GM23338 (cell line): ENCODE measurements at regions not wholly inside any gene's neighbourhood (a gene's known extent, or its start where the extent isn't known, plus 50 kb on each side); places are given as distances from the start of the nearest gene placed in this dataset.

Source experiments
- CTCF ChIP-seq, 2 experiments: fragments of 200-600 bp in 1 of 2; sonication (generic) in 1 of 2; conservative IDR thresholded peaks; 2 replicates each; pipeline versions ENCODE4 v1.5.1 to v1.6.1; 2016 to 2017; ENCODE audit warnings: antibody characterized with exemption in 2 of 2, low read depth in 2 of 2, mild to moderate bottlenecking in 2 of 2, moderate library complexity in 1 of 2
- EZH2 ChIP-seq: fragments of 200-600 bp; sonication (generic); IDR thresholded peaks from one replicate; pipeline ENCODE4 v1.8.0; 2017; ENCODE audit warnings: antibody characterized with exemption, mild to moderate bottlenecking, low read depth; ENCODE audit not compliant: unreplicated experiment
- EZH2phosphoT487 ChIP-seq: fragments of 200-600 bp; sonication (generic); IDR thresholded peaks from one replicate; pipeline ENCODE4 v1.8.1; 2018; ENCODE audit warnings: antibody characterized with exemption; ENCODE audit not compliant: unreplicated experiment
- JUNB ChIP-seq: IDR thresholded peaks from one replicate; pipeline ENCODE4 v1.6.1; 2016; ENCODE audit warnings: antibody characterized with exemption; ENCODE audit not compliant: unreplicated experiment
- POLR2AphosphoS5 ChIP-seq: IDR thresholded peaks from 2 replicates; pipeline ENCODE4 v1.6.1; 2016; ENCODE audit warnings: antibody characterized with exemption, low read depth
- TF ChIP-seq, protein P1 (sequence below): IDR thresholded peaks from one replicate; pipeline ENCODE4 v1.6.1; 2018; ENCODE audit warnings: antibody characterized with exemption; ENCODE audit not compliant: unreplicated experiment

DNA sequence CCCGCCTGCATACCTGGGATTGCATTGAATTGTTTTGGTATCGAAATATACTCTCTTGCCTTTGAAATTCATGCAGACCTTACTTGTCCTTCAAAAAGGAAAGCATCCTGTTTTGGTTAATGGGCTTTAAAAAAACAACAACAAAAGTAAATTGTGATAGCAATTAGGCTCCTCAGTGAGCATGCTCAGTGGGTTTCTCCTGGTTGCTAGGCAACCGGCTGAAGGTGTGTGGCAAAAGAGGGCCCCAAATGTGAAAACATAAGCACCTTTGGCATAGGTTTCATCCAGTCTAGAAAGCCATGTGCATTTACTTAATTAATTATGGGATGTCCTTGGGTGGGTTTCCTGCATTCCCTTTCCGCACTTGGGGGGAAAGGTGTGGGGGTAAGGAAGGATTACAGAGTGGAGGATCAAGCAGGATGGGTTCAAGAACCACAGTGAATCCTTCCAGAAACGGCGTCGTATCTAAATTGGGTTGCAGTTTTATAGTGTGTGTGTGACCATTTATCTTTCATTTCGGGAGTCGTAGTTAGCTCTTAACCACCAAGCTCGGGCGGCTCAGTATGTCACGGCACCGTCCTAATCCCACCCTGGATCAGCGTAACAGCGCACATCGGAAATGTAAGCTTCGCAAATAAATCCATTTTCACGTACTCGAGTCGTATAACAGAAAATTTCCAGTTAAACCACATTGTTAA, 274.9 kb upstream of the TCF4 start:
- TF ChIP-seq CTCF (conservative IDR thresholded peaks at IDR 0.05; ENCODE audit: low read depth in 2 of 2) (no peak), JUNB (no peak), EZH2 (no peak), POLR2AphosphoS5 (no peak), EZH2phosphoT487 (no peak)
- TF ChIP-seq, protein P1, sequence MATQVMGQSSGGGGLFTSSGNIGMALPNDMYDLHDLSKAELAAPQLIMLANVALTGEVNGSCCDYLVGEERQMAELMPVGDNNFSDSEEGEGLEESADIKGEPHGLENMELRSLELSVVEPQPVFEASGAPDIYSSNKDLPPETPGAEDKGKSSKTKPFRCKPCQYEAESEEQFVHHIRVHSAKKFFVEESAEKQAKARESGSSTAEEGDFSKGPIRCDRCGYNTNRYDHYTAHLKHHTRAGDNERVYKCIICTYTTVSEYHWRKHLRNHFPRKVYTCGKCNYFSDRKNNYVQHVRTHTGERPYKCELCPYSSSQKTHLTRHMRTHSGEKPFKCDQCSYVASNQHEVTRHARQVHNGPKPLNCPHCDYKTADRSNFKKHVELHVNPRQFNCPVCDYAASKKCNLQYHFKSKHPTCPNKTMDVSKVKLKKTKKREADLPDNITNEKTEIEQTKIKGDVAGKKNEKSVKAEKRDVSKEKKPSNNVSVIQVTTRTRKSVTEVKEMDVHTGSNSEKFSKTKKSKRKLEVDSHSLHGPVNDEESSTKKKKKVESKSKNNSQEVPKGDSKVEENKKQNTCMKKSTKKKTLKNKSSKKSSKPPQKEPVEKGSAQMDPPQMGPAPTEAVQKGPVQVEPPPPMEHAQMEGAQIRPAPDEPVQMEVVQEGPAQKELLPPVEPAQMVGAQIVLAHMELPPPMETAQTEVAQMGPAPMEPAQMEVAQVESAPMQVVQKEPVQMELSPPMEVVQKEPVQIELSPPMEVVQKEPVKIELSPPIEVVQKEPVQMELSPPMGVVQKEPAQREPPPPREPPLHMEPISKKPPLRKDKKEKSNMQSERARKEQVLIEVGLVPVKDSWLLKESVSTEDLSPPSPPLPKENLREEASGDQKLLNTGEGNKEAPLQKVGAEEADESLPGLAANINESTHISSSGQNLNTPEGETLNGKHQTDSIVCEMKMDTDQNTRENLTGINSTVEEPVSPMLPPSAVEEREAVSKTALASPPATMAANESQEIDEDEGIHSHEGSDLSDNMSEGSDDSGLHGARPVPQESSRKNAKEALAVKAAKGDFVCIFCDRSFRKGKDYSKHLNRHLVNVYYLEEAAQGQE = no peak
